SU-DHL-6 (cell line): ENCODE measurements at regions not wholly inside any gene's neighbourhood (a gene's known extent, or its start where the extent isn't known, plus 50 kb on each side); places are given as distances from the start of the nearest gene placed in this dataset.

ENCODE experiments used
- H2AFZ ChIP-seq: fragments of 200-600 bp; sonication (generic); 2 replicates; pipeline ENCODE4 v1.6.1; 2014; ENCODE audit warnings: low read depth, mild to moderate bottlenecking, moderate library complexity, mixed read lengths, antibody characterized with exemption, low read length; ENCODE audit not compliant: severe bottlenecking
- H3F3A ChIP-seq: fragments of 200-600 bp; shearing (Covaris generic); 2 replicates; pipeline ENCODE4 v1.6.0; 2016; ENCODE audit warnings: antibody characterized with exemption, mild to moderate bottlenecking; ENCODE audit not compliant: insufficient read depth
- H3K27ac ChIP-seq: fragments of 200-600 bp; sonication (generic); 2 replicates; pipeline ENCODE4 v1.5.1; 2016; ENCODE audit warnings: low read depth, mild to moderate bottlenecking, low read length, moderate library complexity, mixed read lengths
- H3K27me3 ChIP-seq: fragments of 200-600 bp; sonication (generic), shearing (Covaris generic); 2 replicates; pipeline ENCODE4 v1.6.0; 2014; ENCODE audit warnings: mild to moderate bottlenecking, low read length
- H3K36me3 ChIP-seq: fragments of 200-600 bp; sonication (generic); 2 replicates; pipeline ENCODE4 v1.6.1; 2014; ENCODE audit warnings: mild to moderate bottlenecking, low read length, mixed read lengths
- H3K4me2 ChIP-seq: fragments of 300-600, 200-600 bp; shearing (Covaris generic), sonication (generic); 2 replicates; pipeline ENCODE4 v1.6.0; 2014; ENCODE audit warnings: low read length, low read depth, mild to moderate bottlenecking; ENCODE audit not compliant: poor library complexity, severe bottlenecking
- H3K4me3 ChIP-seq: fragments of 200-600 bp; sonication (generic); 2 replicates; pipeline ENCODE4 v1.5.1; 2014; ENCODE audit warnings: antibody characterized with exemption, low read length, mild to moderate bottlenecking, mixed read lengths; ENCODE audit not compliant: insufficient read depth, poor library complexity, severe bottlenecking
- H3K79me2 ChIP-seq: fragments of 200-600 bp; sonication (generic); 2 replicates; pipeline ENCODE4 v1.6.1; 2014; ENCODE audit warnings: mild to moderate bottlenecking, low read length, moderate library complexity; ENCODE audit not compliant: insufficient read depth
- H3K9ac ChIP-seq: fragments of 200-600 bp; sonication (generic); 2 replicates; pipeline ENCODE4 v1.7.0; 2014; ENCODE audit warnings: mild to moderate bottlenecking, low read length
- H3K9me2 ChIP-seq: fragments of 200-600 bp; sonication (generic); replicated peaks from 2 replicates; pipeline ENCODE4 v1.6.1; 2014; ENCODE audit warnings: low read length; ENCODE audit not compliant: insufficient read depth
- H3K9me3 ChIP-seq: fragments of 200-600 bp; sonication (generic); 2 replicates; pipeline ENCODE4 v1.6.1; 2014; ENCODE audit warnings: low read length, mixed read lengths; ENCODE audit not compliant: insufficient read depth
- H4K20me1 ChIP-seq: fragments of 200-600 bp; sonication (generic); 2 replicates; pipeline ENCODE4 v1.6.1; 2014; ENCODE audit warnings: low read depth, mild to moderate bottlenecking, antibody characterized with exemption, low read length, moderate library complexity, mixed read lengths
- CTCF ChIP-seq: fragments of 200-600 bp; sonication (generic); IDR thresholded peaks from one replicate; pipeline ENCODE4 v1.5.1; 2017; ENCODE audit warnings: antibody characterized with exemption, mild to moderate bottlenecking, low read length, moderate library complexity; ENCODE audit not compliant: insufficient read depth, poor library complexity, severe bottlenecking
- EZH2phosphoT487 ChIP-seq: fragments of 200-600 bp; sonication (generic), shearing (Covaris generic); conservative IDR thresholded peaks from 2 replicates; pipeline ENCODE4 v1.6.1; 2018; ENCODE audit warnings: mild to moderate bottlenecking, antibody characterized with exemption, low read length, moderate library complexity, mixed read lengths

- H3K4me3 ChIP-seq = no peak overlapping the region
- H4K20me1 ChIP-seq = no peaks in the 10 kb centered on the region
- no peaks in the 10 kb centered on the region for H3F3A ChIP-seq
- no peak overlapping the region for H3K4me2 ChIP-seq
- no peaks in the 10 kb centered on the region for H3K79me2 ChIP-seq
- no peaks in the 10 kb centered on the region for H3K9me3 ChIP-seq
- no peaks in the 10 kb centered on the region for H3K27me3 ChIP-seq
- H3K9ac ChIP-seq = no peak overlapping the region
- no peak overlapping the region for H3K27ac ChIP-seq
- H2AFZ ChIP-seq = no peak overlapping the region
- no peaks in the 10 kb centered on the region; the same call in 1 of the 2 replicates for H3K36me3 ChIP-seq
- H3K9me2 ChIP-seq = no peaks in the 10 kb centered on the region
- TF ChIP-seq EZH2phosphoT487 = no peak
- no peak for TF ChIP-seq CTCF
Measured at GRCh38 chr13:82096256-82096655, 1755.3 kb upstream of the SPRY2 start.

- Histone ChIP-seq H3K9ac (no peak overlapping the region), H3K79me2 (no peaks in the 10 kb centered on the region), H3K4me2 (no peak overlapping the region), H4K20me1 (no peaks in the 10 kb centered on the region), H3K9me3 (no peaks in the 10 kb centered on the region), H3K9me2 (no peaks in the 10 kb centered on the region), H3K27me3 (no peaks in the 10 kb centered on the region), H3K27ac (no peak overlapping the region), H3F3A (no peaks in the 10 kb centered on the region), H2AFZ (no peak overlapping the region), H3K36me3 (no peaks in the 10 kb centered on the region), H3K4me3 (no peak overlapping the region)
- no peak for TF ChIP-seq EZH2phosphoT487
- TF ChIP-seq CTCF = no peak
Measured at GRCh38 chr13:82092312-82092711, 1751.4 kb upstream of the SPRY2 start.

- no peaks in the 10 kb centered on the region for H3K27me3 ChIP-seq
- H3K9ac ChIP-seq = no peak overlapping the region
- no peaks in the 10 kb centered on the region for H3K79me2 ChIP-seq
- H2AFZ ChIP-seq = no peak overlapping the region
- no peaks in the 10 kb centered on the region for H3F3A ChIP-seq
- no peaks in the 10 kb centered on the region for H4K20me1 ChIP-seq
- no peaks in the 10 kb centered on the region for H3K9me3 ChIP-seq
- H3K4me2 ChIP-seq = no peak overlapping the region
- no peaks in the 10 kb centered on the region for H3K9me2 ChIP-seq
- H3K4me3 ChIP-seq = no peak overlapping the region
- no peaks in the 10 kb centered on the region for H3K36me3 ChIP-seq
- TF ChIP-seq EZH2phosphoT487 (no peak), CTCF (no peak)
- H3K27ac ChIP-seq = no peak overlapping the region
Measured at GRCh38 chr13:82088781-82089180, 1747.9 kb upstream of the SPRY2 start.
